Gastrocnemius medialis (tissue), 4 donors: ENCODE measurements at regions not wholly inside any gene's neighbourhood (a gene's known extent, or its start where the extent isn't known, plus 50 kb on each side); places are given as distances from the start of the nearest gene placed in this dataset.

ENCODE experiments used
- ATAC-seq, 2 donors: fragments of 150-250 bp; one replicate each; pipeline ENCODE4 v1.9.1; 2016
- DNase-seq, 2 donors: peaks; one replicate each; pipeline ENCODE4 v3.0.0-alpha.2; 2019
- H3K27ac ChIP-seq, 4 donors: fragments of 200-600 bp; sonication (generic); 1 replicate in 1 of 4; 2 replicates in 3 of 4; pipeline ENCODE4 v1.5.1; 2016 to 2018; ENCODE audit warnings: mild to moderate bottlenecking in 2 of 4, moderate library complexity in 1 of 4
- H3K27me3 ChIP-seq, 3 donors: fragments of 200-600 bp; sonication (generic) in 2 of 3; 1 replicate in 1 of 3; 2 replicates in 2 of 3; pipeline versions ENCODE4 v1.5.1 to v1.6.0; 2016 to 2019; ENCODE audit warnings: mild to moderate bottlenecking in 1 of 3, moderate library complexity in 1 of 3
- H3K36me3 ChIP-seq, 2 donors: fragments of 200-600 bp; sonication (generic) in 1 of 2; one replicate each; pipeline ENCODE4 v1.5.1; 2017 to 2018
- H3K4me1 ChIP-seq, 2 donors: fragments of 200-600 bp; sonication (generic) in 1 of 2; one replicate each; pipeline ENCODE4 v1.5.1; 2016 to 2017; ENCODE audit warnings: mild to moderate bottlenecking in 2 of 2
- H3K4me3 ChIP-seq, 4 donors: fragments of 200-600 bp; sonication (generic) in 3 of 4; 1 replicate in 1 of 4; 2 replicates in 3 of 4; pipeline ENCODE4 v1.5.1; 2016 to 2019; ENCODE audit warnings: mild to moderate bottlenecking in 2 of 4
- H3K9me3 ChIP-seq, 3 donors: fragments of 200-600 bp; sonication (generic) in 2 of 3; 1 replicate in 1 of 3; 2 replicates in 2 of 3; pipeline ENCODE4 v1.5.1; 2016 to 2019
- POLR2A ChIP-seq, 2 donors: fragments of 450-650 bp; IDR thresholded peaks; one replicate each; pipeline ENCODE4 v1.6.1; 2017; ENCODE audit warnings: antibody characterized with exemption in 2 of 2, mild to moderate bottlenecking in 2 of 2, moderate library complexity in 2 of 2
- in situ Hi-C, 4 donors: fragments of 200-750 bp; cut with MboI; loops; one replicate each; pipeline versions ENCODE4 v1.15.0 to v1.8.0; 2017; ENCODE audit warnings: low sequenced_read_pairs in 4 of 4
- intact Hi-C: fragments of 100-400 bp; cut with DNase I; formaldehyde crosslinking; loops from one replicate; pipeline ENCODE4 v1.15.1; 2023; ENCODE audit warnings: low total_unique reads
- TF ChIP-seq, protein P1 (sequence below), 5 experiments: fragments of 450-650 bp in 3 of 5; fragments of 200-600 bp in 2 of 5; sonication (generic) in 2 of 5; IDR thresholded peaks in 4 of 5; conservative IDR thresholded peaks in 1 of 5; 1 replicate in 4 of 5; 2 replicates in 1 of 5; pipeline ENCODE4 v1.5.1; 2016 to 2019; ENCODE audit warnings: antibody characterized with exemption in 5 of 5, mild to moderate bottlenecking in 3 of 5, moderate library complexity in 3 of 5

DNA sequence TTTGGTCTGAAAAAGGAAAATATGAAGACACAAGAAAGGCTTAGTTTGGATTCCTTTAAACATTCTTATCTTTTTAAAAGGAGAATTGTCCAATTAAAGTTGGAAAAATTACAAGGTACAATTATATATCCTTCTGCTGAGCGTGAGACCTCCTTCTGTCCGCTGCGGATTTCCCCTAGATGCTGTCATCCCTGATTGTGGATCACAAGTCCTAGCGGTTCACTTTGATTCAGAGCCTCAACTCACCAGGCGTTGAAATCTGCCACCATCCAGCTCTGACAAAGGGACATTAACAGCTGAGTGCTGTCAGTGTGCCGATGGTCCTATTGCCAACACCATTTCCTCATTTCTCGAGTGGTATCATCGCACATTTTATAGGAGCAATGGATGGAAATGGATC lies 73.1 kb upstream of the PTER start:
- ATAC-seq (no peak), DNase-seq (no peak)
- Histone ChIP-seq H3K27me3 (peaks cover 0 to 5% (median 0%) of the 10 kb centered on the region in 3 donors), H3K9me3 (no peaks in the 10 kb centered on the region), H3K36me3 (no peaks in the 10 kb centered on the region), H3K4me3 (no peak overlapping the region), H3K4me1 (no peaks in the 10 kb centered on the region), H3K27ac (no peak overlapping the region)
- in situ Hi-C loops = no loop called here
- TF ChIP-seq, protein P1, sequence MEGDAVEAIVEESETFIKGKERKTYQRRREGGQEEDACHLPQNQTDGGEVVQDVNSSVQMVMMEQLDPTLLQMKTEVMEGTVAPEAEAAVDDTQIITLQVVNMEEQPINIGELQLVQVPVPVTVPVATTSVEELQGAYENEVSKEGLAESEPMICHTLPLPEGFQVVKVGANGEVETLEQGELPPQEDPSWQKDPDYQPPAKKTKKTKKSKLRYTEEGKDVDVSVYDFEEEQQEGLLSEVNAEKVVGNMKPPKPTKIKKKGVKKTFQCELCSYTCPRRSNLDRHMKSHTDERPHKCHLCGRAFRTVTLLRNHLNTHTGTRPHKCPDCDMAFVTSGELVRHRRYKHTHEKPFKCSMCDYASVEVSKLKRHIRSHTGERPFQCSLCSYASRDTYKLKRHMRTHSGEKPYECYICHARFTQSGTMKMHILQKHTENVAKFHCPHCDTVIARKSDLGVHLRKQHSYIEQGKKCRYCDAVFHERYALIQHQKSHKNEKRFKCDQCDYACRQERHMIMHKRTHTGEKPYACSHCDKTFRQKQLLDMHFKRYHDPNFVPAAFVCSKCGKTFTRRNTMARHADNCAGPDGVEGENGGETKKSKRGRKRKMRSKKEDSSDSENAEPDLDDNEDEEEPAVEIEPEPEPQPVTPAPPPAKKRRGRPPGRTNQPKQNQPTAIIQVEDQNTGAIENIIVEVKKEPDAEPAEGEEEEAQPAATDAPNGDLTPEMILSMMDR (IDR thresholded peaks at IDR 0.05 in 4 of 5, conservative IDR thresholded peaks at IDR 0.05 in 1 of 5) = no peak
- TF ChIP-seq POLR2A (IDR thresholded peaks at IDR 0.05) = no peak
- intact Hi-C loops = no loop called here

DNA sequence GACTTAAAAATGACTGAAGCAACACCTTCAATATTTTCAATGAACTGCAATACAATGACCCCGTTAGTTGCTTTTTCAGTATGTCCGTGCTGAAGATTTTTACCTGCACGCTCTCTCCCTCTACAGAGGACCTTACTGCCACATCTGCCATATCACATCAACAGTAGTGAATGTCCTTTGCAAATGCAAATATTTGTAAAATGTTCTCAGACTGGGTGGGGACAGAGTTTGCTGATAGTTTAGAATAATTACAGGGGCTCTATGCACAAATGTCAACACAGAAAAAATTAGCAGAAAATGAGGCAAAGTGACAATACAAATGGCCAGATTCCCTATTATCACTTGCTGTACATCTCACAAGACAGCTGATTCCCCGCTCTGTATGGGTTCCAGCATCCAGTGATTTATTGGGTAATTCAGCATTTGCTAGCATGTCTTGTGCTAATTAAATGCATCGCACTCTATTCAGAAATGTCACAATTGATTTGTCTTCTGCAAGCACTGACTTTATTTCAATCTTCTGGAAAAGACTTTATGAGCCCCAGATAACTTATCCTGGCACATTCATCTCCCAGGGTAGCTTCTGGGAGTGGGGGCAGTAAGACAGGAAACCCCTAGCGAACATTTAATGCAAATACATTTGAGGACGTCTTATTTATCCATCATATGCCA lies 69.1 kb upstream of the PTER start:
- Histone ChIP-seq H3K27me3 (peaks cover 0 to 5% (median 0%) of the 10 kb centered on the region in 3 donors), H3K9me3 (no peaks in the 10 kb centered on the region), H3K36me3 (no peaks in the 10 kb centered on the region), H3K4me3 (no peak overlapping the region), H3K27ac (no peak overlapping the region), H3K4me1 (no peaks in the 10 kb centered on the region)
- TF ChIP-seq, protein P1 (IDR thresholded peaks at IDR 0.05 in 4 of 5, conservative IDR thresholded peaks at IDR 0.05 in 1 of 5) = no peak
- TF ChIP-seq POLR2A (IDR thresholded peaks at IDR 0.05) = no peak
- no peak for DNase-seq
- intact Hi-C loops (no loop called here), in situ Hi-C loops (no loop called here)
- ATAC-seq = no peak

DNA sequence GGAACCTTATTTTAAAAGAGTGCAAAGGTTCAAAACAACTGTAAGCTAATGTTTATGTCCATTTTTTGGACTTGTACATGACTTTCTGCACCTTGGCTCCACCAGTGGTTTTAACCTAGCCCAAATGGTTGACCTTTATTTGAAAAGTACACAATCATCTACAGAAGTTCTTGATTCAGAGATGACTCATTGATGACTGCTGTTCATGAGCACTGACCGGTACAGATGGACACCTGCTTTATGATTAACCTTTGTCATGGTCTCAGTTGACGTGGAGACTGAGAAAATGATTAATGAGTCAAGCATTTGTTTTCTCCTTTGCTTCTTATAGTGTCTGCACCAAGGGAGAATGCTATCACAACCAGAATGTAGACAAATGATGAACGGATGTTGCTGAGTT lies 55.7 kb upstream of the PTER start:
- H3K4me1 ChIP-seq = no peaks in the 10 kb centered on the region
- intact Hi-C loops = no loop called here
- DNase-seq (no peak), ATAC-seq (no peak)
- in situ Hi-C loops = no loop called here
- TF ChIP-seq POLR2A (IDR thresholded peaks at IDR 0.05) = no peak
- TF ChIP-seq, protein P1 (IDR thresholded peaks at IDR 0.05 in 4 of 5, conservative IDR thresholded peaks at IDR 0.05 in 1 of 5) = no peak
- peaks cover 0 to under 1% (median 0%) of the 10 kb centered on the region in 3 donors for H3K27me3 ChIP-seq
- no peak overlapping the region for H3K27ac ChIP-seq
- no peaks in the 10 kb centered on the region for H3K9me3 ChIP-seq
- no peaks in the 10 kb centered on the region for H3K36me3 ChIP-seq
- H3K4me3 ChIP-seq = no peak overlapping the region

DNA sequence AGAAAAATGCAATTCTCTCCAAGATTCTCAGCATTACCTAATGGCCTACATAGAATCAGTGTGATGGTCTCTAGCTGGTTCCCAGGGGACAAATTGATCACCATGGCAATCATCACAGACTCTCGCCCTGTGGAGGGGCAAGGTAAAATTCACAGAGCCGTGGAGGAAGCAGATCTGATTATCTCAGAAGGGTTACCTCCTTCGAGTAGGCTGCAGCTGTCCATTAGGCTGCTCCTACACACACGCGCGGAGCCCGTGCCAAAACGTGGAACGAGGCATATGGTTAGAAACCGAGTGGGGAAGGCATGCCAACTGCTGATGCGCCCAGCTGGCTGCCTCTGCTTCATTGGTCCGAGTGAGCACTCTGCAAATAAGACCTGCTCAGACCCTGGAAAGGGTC lies 52.8 kb upstream of the PTER start:
- ATAC-seq = no peak
- TF ChIP-seq, protein P1 (IDR thresholded peaks at IDR 0.05 in 4 of 5, conservative IDR thresholded peaks at IDR 0.05 in 1 of 5) = no peak
- TF ChIP-seq POLR2A (IDR thresholded peaks at IDR 0.05) = no peak
- Histone ChIP-seq H3K4me3 (no peak overlapping the region), H3K36me3 (no peaks in the 10 kb centered on the region), H3K9me3 (no peaks in the 10 kb centered on the region), H3K4me1 (no peaks in the 10 kb centered on the region), H3K27me3 (peaks cover 0 to 4% (median 0%) of the 10 kb centered on the region in 3 donors), H3K27ac (no peak overlapping the region)
- in situ Hi-C loops (no loop called here), intact Hi-C loops (no loop called here)
- DNase-seq = no peak

DNA sequence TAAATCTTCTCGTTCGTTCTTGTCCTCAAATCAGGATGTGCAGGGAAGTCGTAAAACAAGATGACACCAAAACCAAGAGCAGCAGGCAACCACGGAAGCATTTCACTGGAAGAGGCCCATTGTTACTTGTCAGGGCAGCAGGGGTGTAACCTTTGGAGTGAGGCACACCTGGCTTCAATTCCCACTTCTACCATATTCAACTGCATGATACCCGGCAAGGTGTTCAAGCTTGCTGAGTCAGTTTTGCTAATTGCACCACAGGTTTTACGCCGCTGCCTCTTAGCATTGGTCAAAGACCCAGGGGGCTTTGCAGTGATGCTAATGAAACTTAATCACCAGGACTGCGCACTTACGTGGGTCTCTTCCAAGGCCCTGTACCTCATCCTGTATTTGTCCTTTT lies 50.0 kb upstream of the PTER start:
- intact Hi-C loops = no loop called here
- Histone ChIP-seq H3K9me3 (no peaks in the 10 kb centered on the region), H3K27ac (no peak overlapping the region), H3K4me1 (no peaks in the 10 kb centered on the region), H3K4me3 (no peak overlapping the region), H3K36me3 (no peaks in the 10 kb centered on the region), H3K27me3 (peaks cover 0 to 4% (median 0%) of the 10 kb centered on the region in 3 donors)
- no peak for TF ChIP-seq POLR2A (IDR thresholded peaks at IDR 0.05)
- TF ChIP-seq, protein P1 (IDR thresholded peaks at IDR 0.05 in 4 of 5, conservative IDR thresholded peaks at IDR 0.05 in 1 of 5) = no peak
- no peak for ATAC-seq
- in situ Hi-C loops = no loop called here
- no peak for DNase-seq
